IMR-90 (cell line): ENCODE measurements at regions not wholly inside any gene's neighbourhood (a gene's known extent, or its start where the extent isn't known, plus 50 kb on each side); places are given as distances from the start of the nearest gene placed in this dataset.
"Not testable (repeated sequence)": the region's sequence is repeated elsewhere in the genome, so short reads cannot be mapped to it uniquely, and the experiment has no call there.

Experiments
- ATAC-seq: fragments of 200-7000 bp; cut with Tn5 transposase; 2 replicates; pipeline ENCODE4 v1.9.1; 2020; ENCODE audit warnings: low read depth, mild to moderate bottlenecking, moderate library complexity
- BruUV-seq: library from RNA; stranded (reverse); fragments of 400-500 nt; replicated peaks from 2 replicates; lab custom pipeline; 2021; lab: Mats Ljungman, UMichigan
- CTCF ChIA-PET: fragments of 300-600 bp; formaldehyde crosslinking; extraction: SDS; loops from one replicate; lab custom pipeline; 2021; ENCODE audit warnings: antibody characterized with exemption; lab: Yijun Ruan, JAX
- POLR2A ChIA-PET: fragments of 300-600 bp; sonication (Branson Sonifier 250); formaldehyde crosslinking; loops from one replicate; lab custom pipeline; 2022; ENCODE audit warnings: antibody characterized with exemption; ENCODE audit not compliant: unreplicated experiment; lab: Charles Lee
- DNase-seq: peaks from one replicate; pipeline ENCODE4 v3.0.0; 2013
- H2AFZ ChIP-seq: replicated peaks from 2 replicates; pipeline ENCODE3; 2013; ENCODE audit warnings: low read length, mild to moderate bottlenecking; ENCODE audit not compliant: poor library complexity
- H2AK5ac ChIP-seq: 2 replicates; pipeline ENCODE4 v1.6.1; 2013; ENCODE audit warnings: low read depth, low read length, inconsistent platforms
- H2AK9ac ChIP-seq: replicated peaks from 2 replicates; pipeline ENCODE3; 2013; ENCODE audit warnings: mild to moderate bottlenecking, low read depth, low read length, moderate library complexity; ENCODE audit not compliant: poor library complexity
- H2BK120ac ChIP-seq: 2 replicates; pipeline ENCODE4 v1.6.1; 2013; ENCODE audit warnings: low read depth, low read length, inconsistent platforms
- H2BK15ac ChIP-seq: 3 replicates; pipeline ENCODE4 v1.6.1; 2013; ENCODE audit warnings: low read depth, low read length, inconsistent platforms
- H2BK20ac ChIP-seq: 2 replicates; pipeline ENCODE4 v1.6.1; 2013; ENCODE audit warnings: low read depth, mild to moderate bottlenecking, inconsistent platforms, low read length, moderate library complexity
- H2BK5ac ChIP-seq: 2 replicates; pipeline ENCODE4 v1.6.1; 2013; ENCODE audit warnings: mild to moderate bottlenecking, low read depth, low read length, inconsistent platforms; ENCODE audit not compliant: poor library complexity, severe bottlenecking
- H3K14ac ChIP-seq: replicated peaks from 2 replicates; pipeline ENCODE4 v1.6.1; 2013; ENCODE audit warnings: low read depth, low read length, inconsistent platforms
- H3K18ac ChIP-seq: 2 replicates; pipeline ENCODE4 v1.6.1; 2013; ENCODE audit warnings: low read depth, low read length, control low read depth
- H3K23ac ChIP-seq: 2 replicates; pipeline ENCODE4 v1.6.1; 2013; ENCODE audit warnings: low read depth, low read length, inconsistent platforms
- H3K27ac ChIP-seq: 2 replicates; pipeline ENCODE4 v1.5.1; 2013; ENCODE audit warnings: mild to moderate bottlenecking, control low read depth, low read length; ENCODE audit not compliant: insufficient read depth
- H3K27me3 ChIP-seq: 2 replicates; pipeline ENCODE4 v1.6.1; 2013; ENCODE audit warnings: low read length; ENCODE audit not compliant: control insufficient read depth, insufficient read depth
- H3K36me3 ChIP-seq: 2 replicates; pipeline ENCODE4 v1.6.1; 2013; ENCODE audit warnings: low read length, mixed read lengths; ENCODE audit not compliant: control insufficient read depth, insufficient read depth
- H3K4ac ChIP-seq: 2 replicates; pipeline ENCODE4 v1.6.1; 2013; ENCODE audit warnings: low read depth, low read length, inconsistent platforms
- H3K4me1 ChIP-seq: 2 replicates; pipeline ENCODE4 v1.6.1; 2013; ENCODE audit warnings: low read length, mixed read lengths; ENCODE audit not compliant: control insufficient read depth, insufficient read depth
- H3K4me2 ChIP-seq: 2 replicates; pipeline ENCODE4 v1.6.1; 2013; ENCODE audit warnings: low read depth, mild to moderate bottlenecking, control low read depth, low read length, moderate library complexity
- H3K4me3 ChIP-seq: 2 replicates; pipeline ENCODE4 v1.5.1; 2013; ENCODE audit warnings: low read depth, mild to moderate bottlenecking, control low read depth, low read length, moderate library complexity; ENCODE audit not compliant: insufficient read depth
- H3K56ac ChIP-seq: 2 replicates; pipeline ENCODE4 v1.6.1; 2013; ENCODE audit warnings: low read length, inconsistent platforms; ENCODE audit not compliant: insufficient read depth; ENCODE audit errors: extremely low read depth
- H3K79me1 ChIP-seq, 2 experiments: 2 replicates each; pipeline ENCODE4 v1.6.1; 2013; ENCODE audit warnings: low read length in 2 of 2, inconsistent platforms in 1 of 2, low read depth in 1 of 2
- H3K9ac ChIP-seq: 2 replicates; pipeline ENCODE4 v1.6.1; 2013; ENCODE audit warnings: low read depth, low read length, control low read depth
- H3K9me1 ChIP-seq: 2 replicates; pipeline ENCODE4 v1.6.1; 2013; ENCODE audit warnings: low read length, inconsistent platforms; ENCODE audit not compliant: insufficient read depth
- H3K9me3 ChIP-seq: 2 replicates; pipeline ENCODE4 v1.6.1; 2013; ENCODE audit warnings: low read length; ENCODE audit not compliant: control insufficient read depth, insufficient read depth
- H4K20me1 ChIP-seq: 2 replicates; pipeline ENCODE4 v1.6.1; 2013; ENCODE audit warnings: low read length, inconsistent platforms; ENCODE audit not compliant: insufficient read depth
- H4K5ac ChIP-seq: 2 replicates; pipeline ENCODE4 v1.6.1; 2013; ENCODE audit warnings: mild to moderate bottlenecking, low read depth, low read length, control low read depth
- H4K8ac ChIP-seq, 2 experiments: 2 replicates each; pipeline ENCODE4 v1.6.1; 2013; ENCODE audit warnings: low read depth in 2 of 2, low read length in 2 of 2, control low read depth in 1 of 2, inconsistent platforms in 1 of 2
- H4K91ac ChIP-seq: 2 replicates; pipeline ENCODE4 v1.6.1; 2013; ENCODE audit warnings: low read depth, low read length, inconsistent platforms; ENCODE audit not compliant: insufficient read depth
- WGBS, 2 experiments: methylation state at CpG; one replicate each; pipeline versions ENCODE4 v1.1.5 to v1.1.7; 2013; ENCODE audit warnings: missing lambda C conversion rate in 2 of 2; ENCODE audit not compliant: insufficient read length in 1 of 2; ENCODE audit errors: extremely low coverage in 2 of 2; 5-methylcytosine and 5-hydroxymethylcytosine counted together
- dilution Hi-C: fragments of 300-500 bp; cut with HindIII; formaldehyde crosslinking; loops from one replicate; pipeline ENCODE4 v1.14.3; 2018; ENCODE audit warnings: low sequenced_read_pairs; ENCODE audit not compliant: unreplicated experiment
- in situ Hi-C: fragments of 300-500 bp; cut with MboI; formaldehyde crosslinking; loops from 3 replicates; pipeline ENCODE4 v1.14.3; 2019; ENCODE audit warnings: low sequenced_read_pairs, inconsistent platforms, mixed read lengths
- intact Hi-C: fragments of 100-400 bp; cut with micrococcal nuclease; formaldehyde crosslinking; loops from 2 replicates; pipeline ENCODE4 v1.10.0; 2022

- H2BK15ac ChIP-seq, H3K79me1 ChIP-seq, H3K36me3 ChIP-seq, ATAC-seq, H4K20me1 ChIP-seq, H2BK120ac ChIP-seq, H3K27ac ChIP-seq, H3K4ac ChIP-seq, H3K4me1 ChIP-seq, H3K4me2 ChIP-seq, in situ Hi-C loops, H3K9me1 ChIP-seq, H3K23ac ChIP-seq, H3K18ac ChIP-seq, POLR2A ChIA-PET, H4K91ac ChIP-seq, H2AK5ac ChIP-seq, H3K9ac ChIP-seq, H3K27me3 ChIP-seq, CTCF ChIA-PET, DNase-seq, H4K8ac ChIP-seq, H3K4me3 ChIP-seq, H4K5ac ChIP-seq, H3K14ac ChIP-seq, intact Hi-C loops, H2BK5ac ChIP-seq, H2AFZ ChIP-seq, H2AK9ac ChIP-seq, dilution Hi-C loops, H2BK20ac ChIP-seq, BruUV-seq, H3K56ac ChIP-seq: not testable (repeated sequence)
- H3K9me3 ChIP-seq, result peaks cover 33% of the 10 kb centered on the region; the same call in 1 of the 2 replicates
- 95% methylated on average over 52 of the region's 56 CpGs; no CpG with 5 or more reads in 1 of the 2 experiments for WGBS, 2 experiments
These were observed 947.2 kb downstream of the TUBA3C start for GRCh38 chr13:18234451-18234850.
